ENCODE measurements at regions not wholly inside any gene's neighbourhood (a gene's known extent, or its start where the extent isn't known, plus 50 kb on each side); places are given as distances from the start of the nearest gene placed in this dataset.
"Not testable (repeated sequence)": the region's sequence is repeated elsewhere in the genome, so short reads cannot be mapped to it uniquely, and the experiment has no call there.

- Histone ChIP-seq H3K27me3 (no peaks in the 10 kb centered on the region), H3K9me3 (no peaks in the 10 kb centered on the region), H3K27ac (no peak overlapping the region), H3K4me1 (no peaks in the 10 kb centered on the region), H3K36me3 (no peaks in the 10 kb centered on the region), H3K4me3 (no peak overlapping the region)
- 66 to 72% methylated on average over 4 of the region's 9 CpGs for WGBS, 2 donors (ENCODE audit: low coverage in 1 of 2)
- TF ChIP-seq EP300 (IDR thresholded peaks at IDR 0.05) (no peak), CTCF (IDR thresholded peaks at IDR 0.05) (no peak), POLR2A (IDR thresholded peaks at IDR 0.05) (no peak), POLR2AphosphoS5 (IDR thresholded peaks at IDR 0.05) (no peak)
- no peak for ATAC-seq
These were observed 107.2 kb downstream of the C5orf15 start for GRCh38 chr5:133861161-133861737.

- no peaks in the 10 kb centered on the region for H3K9me3 ChIP-seq
- H3K4me3 ChIP-seq, result no peak overlapping the region
- H3K27me3 ChIP-seq, result peaks cover 5% of the 10 kb centered on the region
- no peaks in the 10 kb centered on the region for H3K4me1 ChIP-seq
- TF ChIP-seq POLR2A (IDR thresholded peaks at IDR 0.05), result no peak
- no peak for TF ChIP-seq CTCF (IDR thresholded peaks at IDR 0.05)
- no peak for TF ChIP-seq EP300 (IDR thresholded peaks at IDR 0.05)
- TF ChIP-seq POLR2AphosphoS5 (IDR thresholded peaks at IDR 0.05), result no peak
- 53% methylated on average over 3 of the region's 4 CpGs; no CpG with 5 or more reads in 1 of the 2 donors for WGBS, 2 donors (ENCODE audit: low coverage in 1 of 2)
- no peaks in the 10 kb centered on the region for H3K36me3 ChIP-seq
- no peak for ATAC-seq
- no peak overlapping the region for H3K27ac ChIP-seq
These were observed 109.4 kb downstream of the C5orf15 start for GRCh38 chr5:133859073-133859472.

- not testable (repeated sequence) for H3K27me3 ChIP-seq, H3K36me3 ChIP-seq, H3K9me3 ChIP-seq, H3K4me1 ChIP-seq, H3K4me3 ChIP-seq, ATAC-seq, H3K27ac ChIP-seq
- 100% methylated on average over 7 of the region's 44 CpGs; no CpG with 5 or more reads in 1 of the 2 donors for WGBS, 2 donors (ENCODE audit: low coverage in 1 of 2)
These were observed 110.7 kb downstream of the C5orf15 start for GRCh38 chr5:133857595-133858313.

- Histone ChIP-seq H3K27ac (no peak overlapping the region), H3K27me3 (peaks cover 5% of the 10 kb centered on the region), H3K9me3 (peaks cover 0 to 5% (median 0%) of the 10 kb centered on the region in 3 donors), H3K4me1 (no peaks in the 10 kb centered on the region), H3K36me3 (no peaks in the 10 kb centered on the region), H3K4me3 (no peak overlapping the region)
- TF ChIP-seq POLR2AphosphoS5 (IDR thresholded peaks at IDR 0.05) (no peak), POLR2A (IDR thresholded peaks at IDR 0.05) (no peak), EP300 (IDR thresholded peaks at IDR 0.05) (no peak), CTCF (IDR thresholded peaks at IDR 0.05) (no peak)
- 79 to 87% methylated on average over 3 to 5 of the region's 8 CpGs for WGBS, 2 donors (ENCODE audit: low coverage in 1 of 2)
- ATAC-seq, result no peak
These were observed 113.9 kb downstream of the C5orf15 start for GRCh38 chr5:133854554-133854953.

- Histone ChIP-seq H3K27me3 (peaks cover 9% of the 10 kb centered on the region), H3K27ac (no peak overlapping the region), H3K36me3 (no peaks in the 10 kb centered on the region), H3K9me3 (peaks cover 0 to 5% (median 0%) of the 10 kb centered on the region in 3 donors), H3K4me1 (no peaks in the 10 kb centered on the region), H3K4me3 (no peak overlapping the region)
- ATAC-seq, result no peak
- TF ChIP-seq POLR2A (IDR thresholded peaks at IDR 0.05) (no peak), POLR2AphosphoS5 (IDR thresholded peaks at IDR 0.05) (no peak), CTCF (IDR thresholded peaks at IDR 0.05) (no peak), EP300 (IDR thresholded peaks at IDR 0.05) (no peak)
- 50 to 61% methylated on average over 2 to 6 of the region's 6 CpGs for WGBS, 2 donors (ENCODE audit: low coverage in 1 of 2)
These were observed 114.6 kb downstream of the C5orf15 start for GRCh38 chr5:133853646-133854365.

Measured in gastroesophageal sphincter (tissue), 4 donors.